Parathyroid adenoma (tissue), 2 donors: ENCODE measurements at regions not wholly inside any gene's neighbourhood (a gene's known extent, or its start where the extent isn't known, plus 50 kb on each side); places are given as distances from the start of the nearest gene placed in this dataset.

ENCODE experiments used
- H2AFZ ChIP-seq: fragments of 300-600 bp; sonication (generic); one replicate; pipeline ENCODE4 v1.7.0; 2017; ENCODE audit warnings: antibody characterized with exemption, mild to moderate bottlenecking
- H3K27ac ChIP-seq: fragments of 300-600 bp; sonication (generic); one replicate; pipeline ENCODE4 v1.7.0; 2017
- H3K27me3 ChIP-seq: fragments of 300-600 bp; sonication (generic); one replicate; pipeline ENCODE4 v1.7.0; 2017; ENCODE audit warnings: low read length; ENCODE audit not compliant: control insufficient read depth, insufficient read depth
- H3K36me3 ChIP-seq: fragments of 300-600 bp; sonication (generic); one replicate; pipeline ENCODE4 v1.7.0; 2017; ENCODE audit warnings: low read length; ENCODE audit not compliant: control insufficient read depth, insufficient read depth
- H3K4me1 ChIP-seq: fragments of 300-600 bp; sonication (generic); one replicate; pipeline ENCODE4 v1.7.0; 2017; ENCODE audit warnings: control low read depth
- H3K4me2 ChIP-seq: fragments of 300-600 bp; sonication (generic); one replicate; pipeline ENCODE4 v1.7.0; 2017; ENCODE audit warnings: low read length
- H3K4me3 ChIP-seq: fragments of 300-600 bp; sonication (generic); one replicate; pipeline ENCODE4 v1.7.0; 2017; ENCODE audit warnings: low read depth, low read length
- H3K79me2 ChIP-seq: fragments of 300-600 bp; sonication (generic); one replicate; pipeline ENCODE4 v1.7.0; 2017; ENCODE audit warnings: control low read depth
- H3K9ac ChIP-seq: fragments of 300-600 bp; sonication (generic); one replicate; pipeline ENCODE4 v1.7.0; 2017; ENCODE audit warnings: mild to moderate bottlenecking
- H3K9me3 ChIP-seq: fragments of 300-600 bp; sonication (generic); one replicate; pipeline ENCODE4 v1.7.0; 2017; ENCODE audit warnings: low read length; ENCODE audit not compliant: control insufficient read depth
- CTCF ChIP-seq: fragments of 300-600 bp; sonication (generic); IDR thresholded peaks from one replicate; pipeline ENCODE4 v1.7.0; 2017; ENCODE audit warnings: antibody characterized with exemption, mild to moderate bottlenecking
- donor health status: primary hyperparathyroidism.

- Histone ChIP-seq H3K79me2 (no peaks in the 10 kb centered on the region), H3K9me3 (no peaks in the 10 kb centered on the region), H2AFZ (no peak overlapping the region), H3K4me2 (no peak overlapping the region), H3K4me3 (no peak overlapping the region), H3K27ac (no peak overlapping the region), H3K9ac (no peak overlapping the region), H3K36me3 (no peaks in the 10 kb centered on the region), H3K4me1 (no peaks in the 10 kb centered on the region), H3K27me3 (no peaks in the 10 kb centered on the region)
- no peak for TF ChIP-seq CTCF
Measured at GRCh38 chr14:38755036-38755435, 348.0 kb downstream of the SEC23A start.

- no peaks in the 10 kb centered on the region for H3K27me3 ChIP-seq
- no peak overlapping the region for H3K4me2 ChIP-seq
- TF ChIP-seq CTCF = no peak
- no peaks in the 10 kb centered on the region for H3K79me2 ChIP-seq
- no peaks in the 10 kb centered on the region for H3K9me3 ChIP-seq
- H2AFZ ChIP-seq = no peak overlapping the region
- H3K4me1 ChIP-seq = no peaks in the 10 kb centered on the region
- H3K36me3 ChIP-seq = no peaks in the 10 kb centered on the region
- no peak overlapping the region for H3K4me3 ChIP-seq
- H3K9ac ChIP-seq = no peak overlapping the region
- no peak overlapping the region for H3K27ac ChIP-seq
Measured at GRCh38 chr14:38752750-38753149, 350.3 kb downstream of the SEC23A start.

GRCh38 chr14:38752341-38752740 lies 350.7 kb downstream of the SEC23A start:
- H3K4me1 ChIP-seq = no peaks in the 10 kb centered on the region
- no peak overlapping the region for H3K4me3 ChIP-seq
- H3K27ac ChIP-seq = no peak overlapping the region
- no peak overlapping the region for H2AFZ ChIP-seq
- H3K9ac ChIP-seq = no peak overlapping the region
- no peaks in the 10 kb centered on the region for H3K27me3 ChIP-seq
- no peaks in the 10 kb centered on the region for H3K9me3 ChIP-seq
- no peaks in the 10 kb centered on the region for H3K36me3 ChIP-seq
- no peak for TF ChIP-seq CTCF
- H3K4me2 ChIP-seq = no peak overlapping the region
- no peaks in the 10 kb centered on the region for H3K79me2 ChIP-seq

- no peaks in the 10 kb centered on the region for H3K4me1 ChIP-seq
- no peak overlapping the region for H3K4me2 ChIP-seq
- H3K36me3 ChIP-seq = no peaks in the 10 kb centered on the region
- H3K4me3 ChIP-seq = no peak overlapping the region
- no peaks in the 10 kb centered on the region for H3K9me3 ChIP-seq
- no peak for TF ChIP-seq CTCF
- H3K79me2 ChIP-seq = no peaks in the 10 kb centered on the region
- no peaks in the 10 kb centered on the region for H3K27me3 ChIP-seq
- no peak overlapping the region for H3K9ac ChIP-seq
- no peak overlapping the region for H2AFZ ChIP-seq
- H3K27ac ChIP-seq = no peak overlapping the region
Measured at GRCh38 chr14:38751459-38751858, 351.6 kb downstream of the SEC23A start.

- H3K4me1 ChIP-seq = no peaks in the 10 kb centered on the region
- no peak overlapping the region for H3K4me2 ChIP-seq
Measured at GRCh38 chr14:38749936-38750335, 353.1 kb downstream of the SEC23A start.

More at GRCh38 chr14:38749936-38750335, 353.1 kb downstream of the SEC23A start:
- H2AFZ ChIP-seq = no peak overlapping the region
- no peak overlapping the region for H3K9ac ChIP-seq
- no peak for TF ChIP-seq CTCF
- H3K36me3 ChIP-seq = no peaks in the 10 kb centered on the region
- no peak overlapping the region for H3K4me3 ChIP-seq
- H3K27me3 ChIP-seq = no peaks in the 10 kb centered on the region
- no peak overlapping the region for H3K27ac ChIP-seq
- H3K79me2 ChIP-seq = no peaks in the 10 kb centered on the region
- H3K9me3 ChIP-seq = no peaks in the 10 kb centered on the region
